ENCODE measurements at regions not wholly inside any gene's neighbourhood (a gene's known extent, or its start where the extent isn't known, plus 50 kb on each side); places are given as distances from the start of the nearest gene placed in this dataset.

DNA sequence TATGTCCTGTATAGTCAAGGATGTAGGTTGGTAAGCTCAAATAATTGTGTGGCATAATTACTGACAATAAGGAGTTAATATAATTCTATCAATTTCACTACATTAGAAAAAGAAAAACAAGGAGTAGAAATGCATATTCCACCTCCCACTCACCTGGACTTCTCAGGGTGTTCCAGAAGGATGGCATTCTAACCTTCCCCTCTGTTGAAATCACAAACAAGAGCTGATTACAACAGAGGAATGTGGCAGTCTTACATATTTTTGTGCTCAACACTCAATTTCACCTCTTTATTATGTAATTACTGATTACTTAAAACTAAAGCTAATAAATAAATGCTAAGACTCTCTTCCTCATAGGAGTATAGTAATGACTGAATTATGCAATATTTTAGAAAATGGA lies 745.3 kb downstream of the DTWD2 start:
- Mint-ChIP-seq H3K4me3 (no peak overlapping the region), H3K9me3 (no peaks in the 10 kb centered on the region), H3K36me3 (peaks cover under 1% of the 10 kb centered on the region; the same call in 1 of the 2 replicates), H3K27ac (no peak overlapping the region), H3K4me1 (peaks cover 5% of the 10 kb centered on the region; the same call in 1 of the 2 replicates), H3K27me3 (ENCODE audit: low read depth) (no peaks in the 10 kb centered on the region)
- DNase-seq (ENCODE audit: low spot score) (no peak), ATAC-seq (no peak)
- TF ChIP-seq, protein P1, sequence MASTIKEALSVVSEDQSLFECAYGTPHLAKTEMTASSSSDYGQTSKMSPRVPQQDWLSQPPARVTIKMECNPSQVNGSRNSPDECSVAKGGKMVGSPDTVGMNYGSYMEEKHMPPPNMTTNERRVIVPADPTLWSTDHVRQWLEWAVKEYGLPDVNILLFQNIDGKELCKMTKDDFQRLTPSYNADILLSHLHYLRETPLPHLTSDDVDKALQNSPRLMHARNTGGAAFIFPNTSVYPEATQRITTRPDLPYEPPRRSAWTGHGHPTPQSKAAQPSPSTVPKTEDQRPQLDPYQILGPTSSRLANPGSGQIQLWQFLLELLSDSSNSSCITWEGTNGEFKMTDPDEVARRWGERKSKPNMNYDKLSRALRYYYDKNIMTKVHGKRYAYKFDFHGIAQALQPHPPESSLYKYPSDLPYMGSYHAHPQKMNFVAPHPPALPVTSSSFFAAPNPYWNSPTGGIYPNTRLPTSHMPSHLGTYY (CRISPR knock-in tag; IDR thresholded peaks at IDR 0.05) = no peak
- TF ChIP-seq, protein P2, sequence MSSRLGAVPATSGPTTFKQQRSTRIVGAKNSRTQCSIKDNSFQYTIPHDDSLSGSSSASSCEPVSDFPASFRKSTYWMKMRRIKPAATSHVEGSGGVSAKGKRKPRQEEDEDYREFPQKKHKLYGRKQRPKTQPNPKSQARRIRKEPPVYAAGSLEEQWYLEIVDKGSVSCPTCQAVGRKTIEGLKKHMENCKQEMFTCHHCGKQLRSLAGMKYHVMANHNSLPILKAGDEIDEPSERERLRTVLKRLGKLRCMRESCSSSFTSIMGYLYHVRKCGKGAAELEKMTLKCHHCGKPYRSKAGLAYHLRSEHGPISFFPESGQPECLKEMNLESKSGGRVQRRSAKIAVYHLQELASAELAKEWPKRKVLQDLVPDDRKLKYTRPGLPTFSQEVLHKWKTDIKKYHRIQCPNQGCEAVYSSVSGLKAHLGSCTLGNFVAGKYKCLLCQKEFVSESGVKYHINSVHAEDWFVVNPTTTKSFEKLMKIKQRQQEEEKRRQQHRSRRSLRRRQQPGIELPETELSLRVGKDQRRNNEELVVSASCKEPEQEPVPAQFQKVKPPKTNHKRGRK (CRISPR knock-in tag; IDR thresholded peaks at IDR 0.05; ENCODE audit: borderline replicate concordance) = no peak
- ChIA-PET CTCF (no interaction called here), POLR2A (no interaction called here)

DNA sequence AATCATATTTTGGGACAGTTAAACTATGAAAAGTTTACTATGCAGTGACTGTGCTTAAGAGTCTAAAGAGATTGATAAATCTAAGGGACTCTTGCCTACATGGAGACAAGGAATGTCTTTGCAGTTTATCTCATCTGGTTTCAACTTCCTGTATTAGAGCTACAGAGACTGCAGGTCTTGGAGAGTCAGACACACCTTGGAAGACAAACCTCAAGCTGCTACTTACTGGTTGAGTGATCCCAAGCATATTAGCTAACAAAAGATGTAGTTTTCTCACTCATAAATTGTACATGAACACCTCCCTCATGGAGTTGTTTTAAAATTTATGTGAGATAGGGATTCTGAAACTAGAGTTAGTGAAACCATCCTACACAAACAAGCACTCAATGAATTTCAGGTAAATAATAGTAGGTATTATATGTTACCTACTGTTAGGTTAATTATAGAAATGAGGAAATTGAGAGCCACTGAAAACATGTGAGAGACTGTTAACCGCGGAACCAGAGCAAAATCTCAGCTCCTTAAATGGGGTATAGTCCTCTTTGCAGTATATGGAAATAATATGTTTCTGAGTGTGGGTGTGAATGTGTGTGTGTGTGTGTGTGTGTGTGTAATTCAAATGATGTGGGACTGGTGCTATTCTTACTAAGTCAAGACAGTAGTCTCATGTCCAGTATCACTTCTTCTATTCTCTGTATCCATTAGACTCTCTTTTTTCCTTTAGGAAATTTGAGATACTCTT lies 752.1 kb downstream of the DTWD2 start:
- no peak for TF ChIP-seq ETV6 (CRISPR knock-in tag; IDR thresholded peaks at IDR 0.05)
- no peak for TF ChIP-seq IRF2 (CRISPR knock-in tag; IDR thresholded peaks at IDR 0.05; ENCODE audit: borderline replicate concordance, low read depth)
- TF ChIP-seq, protein P3, sequence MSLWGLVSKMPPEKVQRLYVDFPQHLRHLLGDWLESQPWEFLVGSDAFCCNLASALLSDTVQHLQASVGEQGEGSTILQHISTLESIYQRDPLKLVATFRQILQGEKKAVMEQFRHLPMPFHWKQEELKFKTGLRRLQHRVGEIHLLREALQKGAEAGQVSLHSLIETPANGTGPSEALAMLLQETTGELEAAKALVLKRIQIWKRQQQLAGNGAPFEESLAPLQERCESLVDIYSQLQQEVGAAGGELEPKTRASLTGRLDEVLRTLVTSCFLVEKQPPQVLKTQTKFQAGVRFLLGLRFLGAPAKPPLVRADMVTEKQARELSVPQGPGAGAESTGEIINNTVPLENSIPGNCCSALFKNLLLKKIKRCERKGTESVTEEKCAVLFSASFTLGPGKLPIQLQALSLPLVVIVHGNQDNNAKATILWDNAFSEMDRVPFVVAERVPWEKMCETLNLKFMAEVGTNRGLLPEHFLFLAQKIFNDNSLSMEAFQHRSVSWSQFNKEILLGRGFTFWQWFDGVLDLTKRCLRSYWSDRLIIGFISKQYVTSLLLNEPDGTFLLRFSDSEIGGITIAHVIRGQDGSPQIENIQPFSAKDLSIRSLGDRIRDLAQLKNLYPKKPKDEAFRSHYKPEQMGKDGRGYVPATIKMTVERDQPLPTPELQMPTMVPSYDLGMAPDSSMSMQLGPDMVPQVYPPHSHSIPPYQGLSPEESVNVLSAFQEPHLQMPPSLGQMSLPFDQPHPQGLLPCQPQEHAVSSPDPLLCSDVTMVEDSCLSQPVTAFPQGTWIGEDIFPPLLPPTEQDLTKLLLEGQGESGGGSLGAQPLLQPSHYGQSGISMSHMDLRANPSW (CRISPR knock-in tag; conservative IDR thresholded peaks at IDR 0.05; ENCODE audit: low read depth) = no peak
- TF ChIP-seq, protein P4, sequence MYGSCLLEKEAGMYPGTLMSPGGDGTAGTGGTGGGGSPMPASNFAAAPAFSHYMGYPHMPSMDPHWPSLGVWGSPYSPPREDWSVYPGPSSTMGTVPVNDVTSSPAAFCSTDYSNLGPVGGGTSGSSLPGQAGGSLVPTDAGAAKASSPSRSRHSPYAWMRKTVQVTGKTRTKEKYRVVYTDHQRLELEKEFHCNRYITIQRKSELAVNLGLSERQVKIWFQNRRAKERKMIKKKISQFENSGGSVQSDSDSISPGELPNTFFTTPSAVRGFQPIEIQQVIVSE (CRISPR knock-in tag; IDR thresholded peaks at IDR 0.05; ENCODE audit: borderline replicate concordance) = no peak
- no peak for TF ChIP-seq ELF4 (CRISPR knock-in tag; IDR thresholded peaks at IDR 0.05; ENCODE audit: low read depth)
- TF ChIP-seq, protein P5, sequence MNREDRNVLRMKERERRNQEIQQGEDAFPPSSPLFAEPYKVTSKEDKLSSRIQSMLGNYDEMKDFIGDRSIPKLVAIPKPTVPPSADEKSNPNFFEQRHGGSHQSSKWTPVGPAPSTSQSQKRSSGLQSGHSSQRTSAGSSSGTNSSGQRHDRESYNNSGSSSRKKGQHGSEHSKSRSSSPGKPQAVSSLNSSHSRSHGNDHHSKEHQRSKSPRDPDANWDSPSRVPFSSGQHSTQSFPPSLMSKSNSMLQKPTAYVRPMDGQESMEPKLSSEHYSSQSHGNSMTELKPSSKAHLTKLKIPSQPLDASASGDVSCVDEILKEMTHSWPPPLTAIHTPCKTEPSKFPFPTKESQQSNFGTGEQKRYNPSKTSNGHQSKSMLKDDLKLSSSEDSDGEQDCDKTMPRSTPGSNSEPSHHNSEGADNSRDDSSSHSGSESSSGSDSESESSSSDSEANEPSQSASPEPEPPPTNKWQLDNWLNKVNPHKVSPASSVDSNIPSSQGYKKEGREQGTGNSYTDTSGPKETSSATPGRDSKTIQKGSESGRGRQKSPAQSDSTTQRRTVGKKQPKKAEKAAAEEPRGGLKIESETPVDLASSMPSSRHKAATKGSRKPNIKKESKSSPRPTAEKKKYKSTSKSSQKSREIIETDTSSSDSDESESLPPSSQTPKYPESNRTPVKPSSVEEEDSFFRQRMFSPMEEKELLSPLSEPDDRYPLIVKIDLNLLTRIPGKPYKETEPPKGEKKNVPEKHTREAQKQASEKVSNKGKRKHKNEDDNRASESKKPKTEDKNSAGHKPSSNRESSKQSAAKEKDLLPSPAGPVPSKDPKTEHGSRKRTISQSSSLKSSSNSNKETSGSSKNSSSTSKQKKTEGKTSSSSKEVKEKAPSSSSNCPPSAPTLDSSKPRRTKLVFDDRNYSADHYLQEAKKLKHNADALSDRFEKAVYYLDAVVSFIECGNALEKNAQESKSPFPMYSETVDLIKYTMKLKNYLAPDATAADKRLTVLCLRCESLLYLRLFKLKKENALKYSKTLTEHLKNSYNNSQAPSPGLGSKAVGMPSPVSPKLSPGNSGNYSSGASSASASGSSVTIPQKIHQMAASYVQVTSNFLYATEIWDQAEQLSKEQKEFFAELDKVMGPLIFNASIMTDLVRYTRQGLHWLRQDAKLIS (CRISPR knock-in tag; IDR thresholded peaks at IDR 0.05; ENCODE audit: borderline replicate concordance) = no peak
- no peak for TF ChIP-seq JUN (CRISPR knock-in tag; IDR thresholded peaks at IDR 0.05)
- no peak for TF ChIP-seq FOXP1 (CRISPR knock-in tag; IDR thresholded peaks at IDR 0.05; ENCODE audit: borderline replicate concordance)
- TF ChIP-seq PRRX2 (CRISPR knock-in tag; IDR thresholded peaks at IDR 0.05) = no peak
- no peak for TF ChIP-seq TEAD1 (CRISPR knock-in tag; IDR thresholded peaks at IDR 0.05)
- TF ChIP-seq ZNF232 (CRISPR knock-in tag; IDR thresholded peaks at IDR 0.05) = no peak
- TF ChIP-seq, protein P6, sequence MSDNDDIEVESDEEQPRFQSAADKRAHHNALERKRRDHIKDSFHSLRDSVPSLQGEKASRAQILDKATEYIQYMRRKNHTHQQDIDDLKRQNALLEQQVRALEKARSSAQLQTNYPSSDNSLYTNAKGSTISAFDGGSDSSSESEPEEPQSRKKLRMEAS (CRISPR knock-in tag; IDR thresholded peaks at IDR 0.05) = no peak
- TF ChIP-seq, protein P1 (CRISPR knock-in tag; IDR thresholded peaks at IDR 0.05) = no peak
- H3K9me3 Mint-ChIP-seq = no peaks in the 10 kb centered on the region
- ChIA-PET CTCF (no interaction called here), POLR2A (no interaction called here)
- no peak for ATAC-seq
- H3K4me3 Mint-ChIP-seq = no peak overlapping the region
- H3K27ac Mint-ChIP-seq = no peak overlapping the region
- no peak for DNase-seq (ENCODE audit: low spot score)
- peaks cover 5% of the 10 kb centered on the region; the same call in 1 of the 2 replicates for H3K4me1 Mint-ChIP-seq
- no peaks in the 10 kb centered on the region for H3K36me3 Mint-ChIP-seq
- no peaks in the 10 kb centered on the region for H3K27me3 Mint-ChIP-seq (ENCODE audit: low read depth)
